ENCODE measurements at regions not wholly inside any gene's neighbourhood (a gene's known extent, or its start where the extent isn't known, plus 50 kb on each side); places are given as distances from the start of the nearest gene placed in this dataset.

GRCh38 chr16:52652033-52652432 is 105.1 kb upstream of the TOX3 start:
- TF ChIP-seq CTCF (IDR thresholded peaks at IDR 0.05) (no peak), POLR2A (IDR thresholded peaks at IDR 0.05) (no peak)
